HEK293T (cell line): ENCODE measurements at regions not wholly inside any gene's neighbourhood (a gene's known extent, or its start where the extent isn't known, plus 50 kb on each side); places are given as distances from the start of the nearest gene placed in this dataset.
A peak's percentile ranks its signal among the peaks of the same experiment; 100 is the strongest.
"Not testable (repeated sequence)": the region's sequence is repeated elsewhere in the genome, so short reads cannot be mapped to it uniquely, and the experiment has no call there.

Experiments
- CTCF ChIA-PET: fragments of 350-600 bp; formaldehyde crosslinking; extraction: SDS; loops from one replicate; lab custom pipeline; 2021; ENCODE audit warnings: antibody characterized with exemption, inconsistent platforms; lab: Yijun Ruan, JAX
- POLR2A ChIA-PET: fragments of 350-600 bp; formaldehyde crosslinking; extraction: SDS; loops from one replicate; lab custom pipeline; 2020; ENCODE audit warnings: antibody characterized with exemption, inconsistent platforms; lab: Yijun Ruan, JAX
- DNase-seq: peaks from one replicate; pipeline ENCODE4 v3.0.0; 2012; ENCODE audit warnings: mixed read lengths; ENCODE audit errors: extremely low spot score
- ARNT ChIP-seq: fragments of 450-650 bp; IDR thresholded peaks from 2 replicates; pipeline ENCODE4 v1.6.1; 2017; ENCODE audit warnings: mild to moderate bottlenecking
- BHLHE40 ChIP-seq: fragments of 450-650 bp; IDR thresholded peaks from 2 replicates; pipeline ENCODE4 v1.6.1; 2016; ENCODE audit warnings: mild to moderate bottlenecking, moderate library complexity, borderline replicate concordance
- CTBP1 ChIP-seq: fragments of 450-650 bp; IDR thresholded peaks from 2 replicates; pipeline ENCODE4 v1.6.1; 2016; ENCODE audit warnings: borderline replicate concordance
- ELF4 ChIP-seq: fragments of 450-650 bp; IDR thresholded peaks from 2 replicates; pipeline ENCODE4 v1.6.1; 2017; ENCODE audit warnings: antibody characterized with exemption
- FOXA1 ChIP-seq: fragments of 450-650 bp; IDR thresholded peaks from 2 replicates; pipeline ENCODE4 v1.6.1; 2016; ENCODE audit warnings: mild to moderate bottlenecking
- FOXK2 ChIP-seq: fragments of 450-650 bp; IDR thresholded peaks from 2 replicates; pipeline ENCODE4 v1.6.1; 2016; ENCODE audit warnings: mild to moderate bottlenecking
- FOXM1 ChIP-seq: fragments of 450-650 bp; IDR thresholded peaks from 2 replicates; pipeline ENCODE4 v1.6.1; 2017; ENCODE audit warnings: mild to moderate bottlenecking, borderline replicate concordance
- HDGF ChIP-seq: fragments of 450-650 bp; IDR thresholded peaks from 2 replicates; pipeline ENCODE4 v1.6.1; 2017; ENCODE audit warnings: antibody characterized with exemption, borderline replicate concordance
- L3MBTL2 ChIP-seq: fragments of 450-650 bp; conservative IDR thresholded peaks from 2 replicates; pipeline ENCODE4 v1.6.1; 2016; ENCODE audit warnings: mild to moderate bottlenecking
- LEF1 ChIP-seq: fragments of 450-650 bp; IDR thresholded peaks from 2 replicates; pipeline ENCODE4 v1.6.1; 2017; ENCODE audit warnings: mild to moderate bottlenecking, borderline replicate concordance
- NFRKB ChIP-seq: fragments of 450-650 bp; IDR thresholded peaks from 2 replicates; pipeline ENCODE4 v1.6.1; 2016; ENCODE audit warnings: mild to moderate bottlenecking, moderate library complexity
- SP1 ChIP-seq: fragments of 450-650 bp; IDR thresholded peaks from 2 replicates; pipeline ENCODE4 v1.6.1; 2017
- SUZ12 ChIP-seq: fragments of 450-650 bp; IDR thresholded peaks from 2 replicates; pipeline ENCODE4 v1.6.1; 2016; ENCODE audit warnings: mild to moderate bottlenecking
- TARDBP ChIP-seq: fragments of 450-650 bp; IDR thresholded peaks from 2 replicates; pipeline ENCODE4 v1.6.1; 2016
- ZNF384 ChIP-seq: fragments of 450-650 bp; IDR thresholded peaks from 2 replicates; pipeline ENCODE4 v1.6.1; 2016
- TF ChIP-seq, protein P1 (sequence below): fragments of 450-650 bp; IDR thresholded peaks from 2 replicates; pipeline ENCODE4 v1.6.1; 2016

DNA sequence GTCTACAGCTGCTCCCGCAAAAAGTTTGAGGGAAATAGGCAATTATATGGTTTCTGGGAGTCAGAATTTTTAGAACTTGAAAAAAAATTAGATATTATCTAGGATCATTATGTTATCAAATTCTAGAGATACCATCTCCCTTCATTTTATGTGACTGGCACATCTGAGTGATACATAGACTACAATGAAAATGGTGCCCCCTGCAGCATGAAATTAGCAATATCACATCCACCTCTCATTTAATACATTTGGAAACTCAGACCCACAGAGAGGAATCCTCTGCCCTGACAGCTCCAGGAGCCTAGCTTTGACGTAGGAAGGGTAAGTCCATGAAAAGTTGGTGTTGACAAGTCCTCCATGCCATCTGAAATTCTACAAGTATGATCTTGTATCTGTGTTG, 381.6 kb downstream of the SUCLG1 start:
- ChIA-PET CTCF (no interaction called here), POLR2A (no interaction called here)
- peak; percentile 12 for DNase-seq
- no peak for TF ChIP-seq TARDBP

GRCh38 chr2:84071050-84071449, 388.0 kb downstream of the SUCLG1 start:
- TF ChIP-seq BHLHE40 = no peak
- TF ChIP-seq SUZ12 = no peak
- no peak for TF ChIP-seq ZNF384
- TF ChIP-seq FOXA1 = no peak
- CTCF ChIA-PET = no interaction called here
- POLR2A ChIA-PET = no interaction called here
- DNase-seq = no peak

DNA sequence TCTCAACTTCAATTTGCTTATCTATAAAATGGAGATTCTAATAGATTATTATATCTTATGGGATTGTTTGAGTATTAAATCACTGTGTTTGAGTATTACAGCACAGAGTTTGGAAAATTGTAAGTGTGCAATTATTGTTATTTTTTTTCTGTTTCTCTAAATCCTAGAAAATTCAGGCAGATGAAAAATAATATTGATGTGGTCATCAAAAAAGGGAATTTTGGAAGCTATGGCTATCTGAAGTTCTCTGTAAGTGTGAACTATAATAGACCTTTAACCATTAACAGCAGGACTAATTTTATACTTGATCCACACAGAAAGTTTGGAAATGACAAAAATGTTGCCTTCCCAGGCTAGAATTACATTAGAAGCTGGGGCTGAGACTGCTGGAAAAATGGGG, 393.2 kb downstream of the SUCLG1 start:
- POLR2A ChIA-PET = no interaction called here
- no peak for TF ChIP-seq ELF4
- TF ChIP-seq, protein P1, sequence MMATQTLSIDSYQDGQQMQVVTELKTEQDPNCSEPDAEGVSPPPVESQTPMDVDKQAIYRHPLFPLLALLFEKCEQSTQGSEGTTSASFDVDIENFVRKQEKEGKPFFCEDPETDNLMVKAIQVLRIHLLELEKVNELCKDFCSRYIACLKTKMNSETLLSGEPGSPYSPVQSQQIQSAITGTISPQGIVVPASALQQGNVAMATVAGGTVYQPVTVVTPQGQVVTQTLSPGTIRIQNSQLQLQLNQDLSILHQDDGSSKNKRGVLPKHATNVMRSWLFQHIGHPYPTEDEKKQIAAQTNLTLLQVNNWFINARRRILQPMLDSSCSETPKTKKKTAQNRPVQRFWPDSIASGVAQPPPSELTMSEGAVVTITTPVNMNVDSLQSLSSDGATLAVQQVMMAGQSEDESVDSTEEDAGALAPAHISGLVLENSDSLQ = no peak
- no peak for TF ChIP-seq TARDBP
- no peak for TF ChIP-seq CTBP1
- no peak for TF ChIP-seq FOXA1
- TF ChIP-seq HDGF = no peak
- no peak for TF ChIP-seq NFRKB
- TF ChIP-seq BHLHE40 = no peak
- no peak for TF ChIP-seq ZNF384
- TF ChIP-seq LEF1 = no peak
- TF ChIP-seq L3MBTL2 = no peak
- TF ChIP-seq FOXK2 = no peak
- CTCF ChIA-PET = no interaction called here
- no peak for DNase-seq

DNA sequence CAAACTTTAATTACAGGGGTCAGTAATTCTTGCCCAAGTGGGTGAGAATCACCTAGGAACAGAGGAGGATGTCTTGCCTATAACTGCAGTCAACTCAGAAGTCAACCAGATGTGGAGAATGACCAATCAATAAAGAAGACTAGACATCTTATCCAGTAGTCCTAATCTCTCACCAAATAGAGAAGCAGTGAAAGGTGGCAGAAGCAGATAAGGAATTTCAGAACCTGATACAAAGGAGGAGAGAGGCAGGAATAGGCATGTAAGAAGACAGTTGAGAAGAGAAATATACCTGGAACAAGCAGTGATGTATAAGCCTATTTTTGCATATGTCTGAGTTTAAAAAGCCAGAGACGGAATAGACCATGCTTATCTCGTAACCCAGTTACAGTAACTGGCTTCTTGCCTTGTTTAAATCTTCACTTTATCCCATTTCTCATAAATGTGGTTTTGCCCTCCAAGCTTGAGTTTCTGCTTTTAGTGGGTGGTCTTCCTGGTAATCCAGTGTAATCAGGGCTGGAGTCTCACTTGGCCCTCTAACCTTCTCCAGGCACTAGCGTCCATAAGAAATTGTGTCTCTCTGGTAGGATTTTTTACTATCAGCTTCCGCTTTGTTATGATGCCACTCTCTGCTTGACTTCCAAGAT, 401.0 kb downstream of the SUCLG1 start:
- ChIA-PET CTCF (no interaction called here), POLR2A (no interaction called here)
- no peak for DNase-seq
- TF ChIP-seq SUZ12 (no peak), LEF1 (no peak), CTBP1 (no peak), ARNT (no peak), ELF4 (no peak), ZNF384 (no peak), FOXA1 (no peak), NFRKB (no peak), SP1 (no peak), BHLHE40 (no peak), FOXM1 (no peak), TARDBP (no peak), HDGF (no peak), FOXK2 (no peak), L3MBTL2 (no peak)
- TF ChIP-seq, protein P1 = no peak

GRCh38 chr2:84055816-84056215, 403.3 kb downstream of the SUCLG1 start:
- POLR2A ChIA-PET = no interaction called here

GRCh38 chr2:84054577-84054976, 404.5 kb downstream of the SUCLG1 start:
- POLR2A ChIA-PET, CTCF ChIA-PET, DNase-seq: not testable (repeated sequence)

More at GRCh38 chr2:84055816-84056215, 403.3 kb downstream of the SUCLG1 start:
- no peak for DNase-seq
- no peak for TF ChIP-seq LEF1
- CTCF ChIA-PET = no interaction called here

- DNase-seq = no peak
- TF ChIP-seq ZNF384 (no peak), ARNT (no peak), CTBP1 (no peak), FOXM1 (no peak)
- CTCF ChIA-PET = no interaction called here
- POLR2A ChIA-PET = no interaction called here
Observed at GRCh38 chr2:84052913-84053312, 406.2 kb downstream of the SUCLG1 start.

- no peak for DNase-seq
- no peak for TF ChIP-seq TARDBP
- TF ChIP-seq ARNT = no peak
- TF ChIP-seq CTBP1 = no peak
- TF ChIP-seq NFRKB = no peak
- TF ChIP-seq BHLHE40 = no peak
- no peak for TF ChIP-seq FOXA1
- no peak for TF ChIP-seq SUZ12
- TF ChIP-seq ZNF384 = no peak
- no peak for TF ChIP-seq HDGF
- TF ChIP-seq FOXK2 = no peak
- TF ChIP-seq, protein P1 = no peak
- POLR2A ChIA-PET = no interaction called here
Observed at GRCh38 chr2:84052043-84052442, 407.0 kb downstream of the SUCLG1 start.

More at GRCh38 chr2:84052043-84052442, 407.0 kb downstream of the SUCLG1 start:
- CTCF ChIA-PET = no interaction called here
